ENCODE measurements at regions not wholly inside any gene's neighbourhood (a gene's known extent, or its start where the extent isn't known, plus 50 kb on each side); places are given as distances from the start of the nearest gene placed in this dataset.

DNA sequence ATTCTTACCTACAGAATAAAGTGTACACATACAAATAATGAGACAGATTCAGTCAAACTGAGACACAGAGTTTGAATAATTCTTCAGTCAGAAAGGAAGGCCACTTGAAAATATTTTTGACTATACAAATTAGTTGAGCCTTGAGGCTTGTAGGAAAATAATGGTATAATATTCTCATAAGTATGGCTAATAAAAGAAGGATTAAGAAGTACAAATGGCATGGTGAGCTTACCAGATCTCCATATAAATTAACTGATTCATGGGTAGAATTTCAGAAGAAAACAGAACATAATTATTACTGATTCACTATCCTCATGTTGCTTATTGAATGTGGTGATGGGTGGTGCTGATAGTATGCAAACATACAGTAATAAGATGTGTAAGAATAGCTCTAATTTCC, 401.1 kb downstream of the PCDH18 start:
- no peaks in the 10 kb centered on the region for H3K36me3 ChIP-seq (ENCODE audit: control insufficient read depth, insufficient read depth, low read length)
- ATAC-seq (no peak), DNase-seq (ENCODE audit: low read depth, low spot score) (no peak)
- no peaks in the 10 kb centered on the region for H3K4me1 ChIP-seq (ENCODE audit: control insufficient read depth, insufficient read depth, low read length)
- no peak overlapping the region for H3K27ac ChIP-seq (ENCODE audit: low read length)
- BruUV-seq (replicated peaks): no TSS peak
- H3K9me3 ChIP-seq (ENCODE audit: control insufficient read depth, insufficient read depth, low read depth, low read length): no peaks in the 10 kb centered on the region
- ChIA-PET POLR2A (no interaction called here), CTCF (no interaction called here)
- H3K4me3 ChIP-seq (ENCODE audit: low read depth in 2 of 2, low read length in 2 of 2): no peak overlapping the region
- no peaks in the 10 kb centered on the region for H3K27me3 ChIP-seq (ENCODE audit: control insufficient read depth, insufficient read depth, low read length)
- no peak for TF ChIP-seq POLR2AphosphoS5 (IDR thresholded peaks at IDR 0.05; ENCODE audit: low read depth, low read length)
- TF ChIP-seq, protein P1, sequence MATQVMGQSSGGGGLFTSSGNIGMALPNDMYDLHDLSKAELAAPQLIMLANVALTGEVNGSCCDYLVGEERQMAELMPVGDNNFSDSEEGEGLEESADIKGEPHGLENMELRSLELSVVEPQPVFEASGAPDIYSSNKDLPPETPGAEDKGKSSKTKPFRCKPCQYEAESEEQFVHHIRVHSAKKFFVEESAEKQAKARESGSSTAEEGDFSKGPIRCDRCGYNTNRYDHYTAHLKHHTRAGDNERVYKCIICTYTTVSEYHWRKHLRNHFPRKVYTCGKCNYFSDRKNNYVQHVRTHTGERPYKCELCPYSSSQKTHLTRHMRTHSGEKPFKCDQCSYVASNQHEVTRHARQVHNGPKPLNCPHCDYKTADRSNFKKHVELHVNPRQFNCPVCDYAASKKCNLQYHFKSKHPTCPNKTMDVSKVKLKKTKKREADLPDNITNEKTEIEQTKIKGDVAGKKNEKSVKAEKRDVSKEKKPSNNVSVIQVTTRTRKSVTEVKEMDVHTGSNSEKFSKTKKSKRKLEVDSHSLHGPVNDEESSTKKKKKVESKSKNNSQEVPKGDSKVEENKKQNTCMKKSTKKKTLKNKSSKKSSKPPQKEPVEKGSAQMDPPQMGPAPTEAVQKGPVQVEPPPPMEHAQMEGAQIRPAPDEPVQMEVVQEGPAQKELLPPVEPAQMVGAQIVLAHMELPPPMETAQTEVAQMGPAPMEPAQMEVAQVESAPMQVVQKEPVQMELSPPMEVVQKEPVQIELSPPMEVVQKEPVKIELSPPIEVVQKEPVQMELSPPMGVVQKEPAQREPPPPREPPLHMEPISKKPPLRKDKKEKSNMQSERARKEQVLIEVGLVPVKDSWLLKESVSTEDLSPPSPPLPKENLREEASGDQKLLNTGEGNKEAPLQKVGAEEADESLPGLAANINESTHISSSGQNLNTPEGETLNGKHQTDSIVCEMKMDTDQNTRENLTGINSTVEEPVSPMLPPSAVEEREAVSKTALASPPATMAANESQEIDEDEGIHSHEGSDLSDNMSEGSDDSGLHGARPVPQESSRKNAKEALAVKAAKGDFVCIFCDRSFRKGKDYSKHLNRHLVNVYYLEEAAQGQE (IDR thresholded peaks at IDR 0.05; ENCODE audit: insufficient read depth in 1 of 2, low read depth in 2 of 2, low read length in 1 of 2): no peak
- TF ChIP-seq, protein P2, sequence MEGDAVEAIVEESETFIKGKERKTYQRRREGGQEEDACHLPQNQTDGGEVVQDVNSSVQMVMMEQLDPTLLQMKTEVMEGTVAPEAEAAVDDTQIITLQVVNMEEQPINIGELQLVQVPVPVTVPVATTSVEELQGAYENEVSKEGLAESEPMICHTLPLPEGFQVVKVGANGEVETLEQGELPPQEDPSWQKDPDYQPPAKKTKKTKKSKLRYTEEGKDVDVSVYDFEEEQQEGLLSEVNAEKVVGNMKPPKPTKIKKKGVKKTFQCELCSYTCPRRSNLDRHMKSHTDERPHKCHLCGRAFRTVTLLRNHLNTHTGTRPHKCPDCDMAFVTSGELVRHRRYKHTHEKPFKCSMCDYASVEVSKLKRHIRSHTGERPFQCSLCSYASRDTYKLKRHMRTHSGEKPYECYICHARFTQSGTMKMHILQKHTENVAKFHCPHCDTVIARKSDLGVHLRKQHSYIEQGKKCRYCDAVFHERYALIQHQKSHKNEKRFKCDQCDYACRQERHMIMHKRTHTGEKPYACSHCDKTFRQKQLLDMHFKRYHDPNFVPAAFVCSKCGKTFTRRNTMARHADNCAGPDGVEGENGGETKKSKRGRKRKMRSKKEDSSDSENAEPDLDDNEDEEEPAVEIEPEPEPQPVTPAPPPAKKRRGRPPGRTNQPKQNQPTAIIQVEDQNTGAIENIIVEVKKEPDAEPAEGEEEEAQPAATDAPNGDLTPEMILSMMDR (IDR thresholded peaks at IDR 0.05): no peak
- TF ChIP-seq TCF7L2 (IDR thresholded peaks at IDR 0.05; ENCODE audit: low read depth, low read length): no peak
- TF ChIP-seq SIN3A (IDR thresholded peaks at IDR 0.05; ENCODE audit: borderline replicate concordance, insufficient read depth, low read depth, low read length): no peak
- in situ Hi-C loops (cut with HindIII; ENCODE audit: low pct_unique_long_range_greater_than_20kb, low sequenced_read_pairs) (no loop called here), intact Hi-C loops (cut with micrococcal nuclease; ENCODE audit: unreplicated experiment) (no loop called here)

DNA sequence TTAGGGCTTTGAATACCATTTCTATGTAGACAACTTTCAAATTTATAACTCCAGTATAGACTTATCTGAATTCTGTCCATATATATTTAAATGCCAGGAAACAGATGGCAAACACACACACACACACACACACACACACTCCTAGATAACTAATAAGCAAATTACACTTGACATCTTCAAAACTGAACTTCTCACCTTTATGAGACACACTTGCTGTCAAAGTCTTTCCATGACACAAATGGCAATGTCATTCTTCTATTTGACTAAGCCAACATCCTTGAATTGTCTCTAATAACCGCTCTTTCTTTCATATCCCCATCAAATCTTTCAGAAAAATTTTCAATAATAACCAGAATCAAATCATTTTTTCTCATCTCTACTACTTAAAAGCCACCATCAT, 402.4 kb downstream of the PCDH18 start:
- DNase-seq (ENCODE audit: low read depth, low spot score) (no peak), ATAC-seq (no peak)
- Histone ChIP-seq H3K4me1 (ENCODE audit: control insufficient read depth, insufficient read depth, low read length) (no peaks in the 10 kb centered on the region), H3K27me3 (ENCODE audit: control insufficient read depth, insufficient read depth, low read length) (no peaks in the 10 kb centered on the region), H3K36me3 (ENCODE audit: control insufficient read depth, insufficient read depth, low read length) (no peaks in the 10 kb centered on the region), H3K27ac (ENCODE audit: low read length) (no peak overlapping the region), H3K4me3 (ENCODE audit: low read depth in 2 of 2, low read length in 2 of 2) (no peak overlapping the region), H3K9me3 (ENCODE audit: control insufficient read depth, insufficient read depth, low read depth, low read length) (no peaks in the 10 kb centered on the region)
- ChIA-PET POLR2A (no interaction called here), CTCF (no interaction called here)
- intact Hi-C loops (cut with micrococcal nuclease; ENCODE audit: unreplicated experiment) (loop anchor here (10.0 kb wide), 1 partner anchor 405 kb away; the partner anchor contains the start of gene PCDH18), in situ Hi-C loops (cut with HindIII; ENCODE audit: low pct_unique_long_range_greater_than_20kb, low sequenced_read_pairs) (no loop called here)
- TF ChIP-seq, protein P2 (IDR thresholded peaks at IDR 0.05): no peak
- TF ChIP-seq TCF7L2 (IDR thresholded peaks at IDR 0.05; ENCODE audit: low read depth, low read length): no peak
- TF ChIP-seq, protein P1 (IDR thresholded peaks at IDR 0.05; ENCODE audit: insufficient read depth in 1 of 2, low read depth in 2 of 2, low read length in 1 of 2): no peak
- TF ChIP-seq SIN3A (IDR thresholded peaks at IDR 0.05; ENCODE audit: borderline replicate concordance, insufficient read depth, low read depth, low read length): no peak
- no peak for TF ChIP-seq POLR2AphosphoS5 (IDR thresholded peaks at IDR 0.05; ENCODE audit: low read depth, low read length)
- no TSS peak for BruUV-seq (replicated peaks)

All from Panc1 (cell line).